Ishikawa (cell line): ENCODE measurements at regions not wholly inside any gene's neighbourhood (a gene's known extent, or its start where the extent isn't known, plus 50 kb on each side); places are given as distances from the start of the nearest gene placed in this dataset.

Experiments
- EP300 ChIP-seq: IDR thresholded peaks from 2 replicates; pipeline ENCODE4 v1.6.1; 2012; ENCODE audit warnings: borderline replicate concordance
- YY1 ChIP-seq: IDR thresholded peaks from 2 replicates; pipeline ENCODE4 v1.6.1; 2012; ENCODE audit warnings: low read depth

- TF ChIP-seq EP300 (no peak), YY1 (no peak)
Observed at GRCh38 chr6:113676057-113676456, 181.1 kb upstream of the MARCKS start.
